K562 (cell line): ENCODE measurements at regions not wholly inside any gene's neighbourhood (a gene's known extent, or its start where the extent isn't known, plus 50 kb on each side); places are given as distances from the start of the nearest gene placed in this dataset.
"Not testable (repeated sequence)": the region's sequence is repeated elsewhere in the genome, so short reads cannot be mapped to it uniquely, and the experiment has no call there.

Source experiments
- ATAC-seq: fragments of 200-7000 bp; cut with Tn5 transposase; 3 replicates; pipeline ENCODE4 v1.9.1; 2020; ENCODE audit warnings: moderate library complexity
- BruUV-seq: library from RNA; stranded (reverse); fragments of 400-500 nt; replicated peaks from 2 replicates; lab custom pipeline; 2021; lab: Mats Ljungman, UMichigan
- CTCF ChIA-PET: fragments of 300-600 bp; formaldehyde crosslinking; extraction: SDS; loops from one replicate; lab custom pipeline; 2021; ENCODE audit warnings: low intra/inter-chr PET ratio; lab: Yijun Ruan, JAX
- POLR2A ChIA-PET: fragments of 300-600, 350-650 bp; sonication (Branson Sonifier 250); formaldehyde crosslinking; extraction: SDS; loops from one replicate; lab custom pipeline; 2021; ENCODE audit warnings: antibody characterized with exemption, inconsistent platforms; lab: Yijun Ruan, JAX
- DNase-seq, 4 experiments: peaks; one replicate each; pipeline versions ENCODE4 v3.0.0 to v3.0.0-alpha.2; 2011 to 2018; ENCODE audit warnings: low spot score in 3 of 4, mixed read lengths in 3 of 4; ENCODE audit errors: extremely low read depth in 1 of 4
- FAIRE-seq: peaks from 2 replicates; lab custom pipeline; 2011; peaks lifted over from hg19 to GRCh38; lab: Jason Lieb, UNC
- H2AFZ ChIP-seq: 2 replicates; pipeline ENCODE4 v1.6.0; 2011; ENCODE audit warnings: low read depth, low read length, control low read depth, inconsistent platforms
- H3K27ac ChIP-seq: fragments of 200-600 bp; 3 replicates; pipeline ENCODE4 v1.8.0; 2011; ENCODE audit warnings: low read depth, mild to moderate bottlenecking, control low read depth, inconsistent platforms, low read length, moderate library complexity, mixed read lengths; ENCODE audit errors: extremely low read depth
- H3K27me3 ChIP-seq, 2 experiments: fragments of 300-600 bp in 1 of 2; 2 replicates in 1 of 2; 3 replicates in 1 of 2; pipeline versions ENCODE4 v1.6.0 to v1.8.0; 2011; ENCODE audit warnings: inconsistent platforms in 2 of 2, low read length in 2 of 2, mild to moderate bottlenecking in 1 of 2, mixed read lengths in 1 of 2, moderate library complexity in 1 of 2; ENCODE audit not compliant: control insufficient read depth in 2 of 2, insufficient read depth in 2 of 2
- H3K36me3 ChIP-seq: fragments of 300-600 bp; 3 replicates; pipeline ENCODE4 v1.8.0; 2011; ENCODE audit warnings: mild to moderate bottlenecking, low read length, inconsistent platforms; ENCODE audit not compliant: control insufficient read depth, insufficient read depth
- H3K4me1 ChIP-seq, 2 experiments: fragments of 200-600 bp in 1 of 2; replicated peaks in 1 of 2; 2 replicates in 1 of 2; 3 replicates in 1 of 2; pipeline versions ENCODE4 v1.5.1 to v1.8.0; 2011; ENCODE audit warnings: inconsistent platforms in 2 of 2, low read length in 2 of 2, mild to moderate bottlenecking in 1 of 2, mixed read lengths in 1 of 2, moderate library complexity in 1 of 2; ENCODE audit not compliant: control insufficient read depth in 2 of 2, insufficient read depth in 2 of 2
- H3K4me2 ChIP-seq: 2 replicates; pipeline ENCODE4 v1.6.1; 2011; ENCODE audit warnings: low read length, control low read depth, inconsistent platforms, mixed read lengths; ENCODE audit not compliant: insufficient read depth
- H3K4me3 ChIP-seq: fragments of 200-600 bp; sonication (generic), shearing (Covaris generic); 2 replicates; pipeline ENCODE4 v1.5.1; 2016; ENCODE audit warnings: control low read depth, inconsistent platforms
- H3K79me2 ChIP-seq: fragments of 200-600 bp; 3 replicates; pipeline ENCODE4 v1.8.0; 2011; ENCODE audit warnings: low read length, inconsistent platforms; ENCODE audit not compliant: control insufficient read depth, insufficient read depth
- H3K9ac ChIP-seq, 2 experiments: 2 replicates each; pipeline versions ENCODE4 v1.6.0 to v1.6.1; 2011; ENCODE audit warnings: low read depth in 2 of 2, low read length in 2 of 2, control low read depth in 1 of 2, inconsistent platforms in 1 of 2, mild to moderate bottlenecking in 1 of 2, mixed read lengths in 1 of 2; ENCODE audit not compliant: insufficient read depth in 1 of 2
- H3K9me1 ChIP-seq: one replicate; pipeline ENCODE4 v1.6.0; 2011; ENCODE audit warnings: inconsistent platforms, mild to moderate bottlenecking, low read length, moderate library complexity; ENCODE audit not compliant: control insufficient read depth, insufficient read depth
- H3K9me3 ChIP-seq: replicated peaks from 2 replicates; pipeline ENCODE4 v1.5.1; 2011; ENCODE audit warnings: low read depth, low read length, inconsistent platforms; ENCODE audit not compliant: control insufficient read depth, insufficient read depth
- H4K20me1 ChIP-seq: replicated peaks from 2 replicates; pipeline ENCODE4 v1.6.1; 2011; ENCODE audit warnings: low read length, inconsistent platforms, mixed read lengths; ENCODE audit not compliant: control insufficient read depth, insufficient read depth
- RBM25 ChIP-seq: fragments of 200-400 bp; formaldehyde crosslinking; IDR thresholded peaks from 2 replicates; pipeline ENCODE4 v1.6.1; 2018; ENCODE audit warnings: low read length, low read depth, moderate library complexity; ENCODE audit not compliant: severe bottlenecking
- ZNF146 ChIP-seq: IDR thresholded peaks from one replicate; pipeline ENCODE4 v1.6.1; 2018; ENCODE audit warnings: missing compliant biosample characterization; ENCODE audit not compliant: unreplicated experiment
- WGBS: fragments of 100-300 bp; shearing (Covaris generic); methylation state at CpG from one replicate; pipeline ENCODE4 v1.1.6; 2016; ENCODE audit warnings: low coverage, mixed read lengths; ENCODE audit not compliant: insufficient coverage; ENCODE audit errors: missing lambda C conversion rate; 5-methylcytosine and 5-hydroxymethylcytosine counted together
- in situ Hi-C: fragments of 300-500 bp; cut with MboI; formaldehyde crosslinking; loops from 4 replicates; pipeline ENCODE4 v1.15.0; 2018; ENCODE audit warnings: inconsistent platforms, mixed read lengths
- intact Hi-C: fragments of 100-400 bp; cut with micrococcal nuclease; formaldehyde crosslinking; loops from 2 replicates; pipeline ENCODE4 v1.14.2; 2022

DNA sequence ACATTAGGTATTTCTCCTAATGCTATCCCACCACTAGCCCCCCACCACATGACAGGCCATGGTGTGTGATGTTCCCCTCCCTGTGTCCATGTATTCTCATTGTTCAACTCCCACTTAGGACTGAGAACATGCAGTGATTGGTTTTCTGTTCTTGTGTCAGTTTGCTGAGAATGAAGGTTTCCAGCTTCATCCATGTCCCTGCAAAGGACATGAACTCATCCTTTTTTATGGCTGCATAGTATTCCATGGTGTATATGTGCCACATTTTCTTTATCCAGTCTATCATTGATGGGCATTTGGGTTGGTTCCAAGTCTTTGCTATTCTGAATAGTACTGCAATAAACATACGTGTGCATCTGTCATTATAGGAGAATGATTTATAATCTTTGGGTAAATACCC lies 68.4 kb upstream of the RASA1 start:
- H3K27ac ChIP-seq, DNase-seq, H3K9me3 ChIP-seq, H3K4me1 ChIP-seq, intact Hi-C loops, FAIRE-seq, H2AFZ ChIP-seq, BruUV-seq, H3K9me1 ChIP-seq, H3K79me2 ChIP-seq, POLR2A ChIA-PET, in situ Hi-C loops, H3K9ac ChIP-seq, H3K27me3 ChIP-seq, H4K20me1 ChIP-seq, H3K4me3 ChIP-seq, CTCF ChIA-PET, H3K36me3 ChIP-seq, H3K4me2 ChIP-seq, ATAC-seq: not testable (repeated sequence)
- 0% methylated on average over 1 of the region's 1 CpG for WGBS
- peak; percentile 76 for TF ChIP-seq ZNF146 (CRISPR knock-in tag)
- peak; percentile 15 for TF ChIP-seq RBM25

DNA sequence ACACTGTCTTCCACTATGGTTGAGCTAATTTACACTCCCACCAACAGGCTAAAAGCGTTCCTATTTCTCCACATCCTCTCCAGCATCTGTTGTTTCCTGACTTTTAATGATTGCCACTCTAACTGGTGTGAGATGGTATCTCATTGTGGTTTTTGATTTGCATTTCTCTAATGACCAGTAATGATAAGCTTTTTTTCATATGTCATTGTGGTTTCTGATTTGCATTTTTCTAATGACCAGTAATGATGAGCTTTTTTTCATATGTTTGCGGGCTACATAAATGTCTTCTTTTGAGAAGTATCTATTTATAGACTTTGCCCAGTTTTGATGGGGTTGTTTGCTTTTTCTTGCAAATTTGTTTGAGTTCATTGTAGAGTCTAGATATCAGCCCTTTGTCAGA lies 68.0 kb upstream of the RASA1 start:
- intact Hi-C loops, H3K36me3 ChIP-seq, H3K9ac ChIP-seq, BruUV-seq, H3K27ac ChIP-seq, H3K4me3 ChIP-seq, in situ Hi-C loops, H3K79me2 ChIP-seq, H3K4me1 ChIP-seq, H3K4me2 ChIP-seq, POLR2A ChIA-PET, ATAC-seq, FAIRE-seq, H3K9me1 ChIP-seq, H3K27me3 ChIP-seq, CTCF ChIA-PET, DNase-seq, H4K20me1 ChIP-seq, H2AFZ ChIP-seq, H3K9me3 ChIP-seq: not testable (repeated sequence)
- 50% methylated on average over 2 of the region's 2 CpGs for WGBS
